Neural crest cell (in vitro differentiated cells): ENCODE measurements at regions not wholly inside any gene's neighbourhood (a gene's known extent, or its start where the extent isn't known, plus 50 kb on each side); places are given as distances from the start of the nearest gene placed in this dataset.

Experiments used
- DNase-seq: peaks from one replicate; pipeline ENCODE4 v3.0.0; 2021; ENCODE audit warnings: low read depth, mixed read lengths, low spot score
- H3K27ac Mint-ChIP-seq: one replicate; pipeline ENCODE4 v1.8.0; 2021; ENCODE audit warnings: mild to moderate bottlenecking, mixed read lengths; ENCODE audit not compliant: unreplicated experiment
- H3K27me3 Mint-ChIP-seq: 2 replicates; pipeline ENCODE4 v1.8.0; 2021; ENCODE audit warnings: low read depth, mild to moderate bottlenecking, mixed read lengths
- H3K36me3 Mint-ChIP-seq: 2 replicates; pipeline ENCODE4 v1.8.0; 2021; ENCODE audit warnings: low read depth, mild to moderate bottlenecking, mixed read lengths
- H3K4me1 Mint-ChIP-seq: 2 replicates; pipeline ENCODE4 v1.8.0; 2021; ENCODE audit warnings: mixed read lengths
- H3K4me3 Mint-ChIP-seq: one replicate; pipeline ENCODE4 v1.8.0; 2021; ENCODE audit warnings: mild to moderate bottlenecking, mixed read lengths
- H3K9me3 Mint-ChIP-seq: 2 replicates; pipeline ENCODE4 v1.8.0; 2021; ENCODE audit warnings: mixed read lengths
- CTCF ChIP-seq: fragments of 200-600 bp; sonication (generic); conservative IDR thresholded peaks from 2 replicates; pipeline ENCODE4 v1.5.0; 2021; ENCODE audit warnings: antibody characterized with exemption, mild to moderate bottlenecking

- no peak overlapping the region for H3K27ac Mint-ChIP-seq
- peaks cover 9% of the 10 kb centered on the region for H3K4me1 Mint-ChIP-seq
- no peak for DNase-seq
- H3K9me3 Mint-ChIP-seq: peaks cover 13% of the 10 kb centered on the region
- no peaks in the 10 kb centered on the region for H3K27me3 Mint-ChIP-seq
- H3K4me3 Mint-ChIP-seq: no peak overlapping the region
- H3K36me3 Mint-ChIP-seq: peaks cover 2% of the 10 kb centered on the region
- TF ChIP-seq CTCF: no peak
Measured at GRCh38 chr9:8096091-8096490, 296.5 kb upstream of the DMAC1 start.

GRCh38 chr9:8095672-8096086 is 296.1 kb upstream of the DMAC1 start:
- Mint-ChIP-seq H3K27ac (no peak overlapping the region), H3K4me3 (no peak overlapping the region), H3K4me1 (peaks cover 9% of the 10 kb centered on the region), H3K9me3 (peaks cover 9% of the 10 kb centered on the region), H3K36me3 (peaks cover 2% of the 10 kb centered on the region), H3K27me3 (no peaks in the 10 kb centered on the region)
- no peak for TF ChIP-seq CTCF
- no peak for DNase-seq

- Mint-ChIP-seq H3K36me3 (no peaks in the 10 kb centered on the region), H3K27ac (no peak overlapping the region), H3K9me3 (no peaks in the 10 kb centered on the region), H3K4me3 (no peak overlapping the region), H3K27me3 (peaks cover 2% of the 10 kb centered on the region), H3K4me1 (peaks cover 13% of the 10 kb centered on the region)
- no peak for TF ChIP-seq CTCF
- DNase-seq: no peak
Measured at GRCh38 chr9:8088477-8088876, 288.9 kb upstream of the DMAC1 start.

GRCh38 chr9:8085986-8086385 is 286.4 kb upstream of the DMAC1 start:
- no peak for DNase-seq
- peaks cover 4% of the 10 kb centered on the region for H3K9me3 Mint-ChIP-seq
- H3K27me3 Mint-ChIP-seq: peaks cover 2% of the 10 kb centered on the region
- TF ChIP-seq CTCF: no peak
- H3K4me3 Mint-ChIP-seq: no peak overlapping the region
- peaks cover 13% of the 10 kb centered on the region for H3K4me1 Mint-ChIP-seq
- no peak overlapping the region for H3K27ac Mint-ChIP-seq
- H3K36me3 Mint-ChIP-seq: no peaks in the 10 kb centered on the region

GRCh38 chr9:8078641-8079140 is 279.1 kb upstream of the DMAC1 start:
- H3K9me3 Mint-ChIP-seq: peaks cover 18% of the 10 kb centered on the region
- H3K36me3 Mint-ChIP-seq: peaks cover 3% of the 10 kb centered on the region
- no peak overlapping the region for H3K27ac Mint-ChIP-seq
- H3K27me3 Mint-ChIP-seq: no peaks in the 10 kb centered on the region
- no peaks in the 10 kb centered on the region for H3K4me1 Mint-ChIP-seq
- no peak overlapping the region for H3K4me3 Mint-ChIP-seq
- DNase-seq: no peak
- no peak for TF ChIP-seq CTCF
